ENCODE measurements at regions not wholly inside any gene's neighbourhood (a gene's known extent, or its start where the extent isn't known, plus 50 kb on each side); places are given as distances from the start of the nearest gene placed in this dataset.
"Not testable (repeated sequence)": the region's sequence is repeated elsewhere in the genome, so short reads cannot be mapped to it uniquely, and the experiment has no call there.

DNA sequence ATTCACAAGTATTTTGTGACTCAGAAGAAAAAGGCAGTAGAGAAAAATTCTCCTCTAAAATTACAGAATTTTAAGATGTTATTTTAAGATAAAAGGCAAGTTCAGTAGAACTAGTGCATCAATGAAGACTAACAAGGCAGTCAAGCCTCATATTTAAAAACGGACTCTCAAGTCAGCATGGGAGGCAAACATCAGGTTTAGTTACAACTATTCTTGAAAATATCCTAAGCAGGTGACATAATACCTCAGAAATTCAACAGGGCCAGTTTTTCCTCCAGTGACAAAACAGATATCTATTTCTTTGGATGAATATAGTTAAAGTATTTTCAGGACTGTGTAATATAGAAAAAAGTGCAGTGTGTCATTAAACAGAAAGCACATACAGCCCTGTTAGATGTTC lies 194.0 kb upstream of the NMUR2 start:
- no peak for DNase-seq (ENCODE audit: low spot score in 2 of 2)
- TF ChIP-seq POLR2AphosphoS5 (IDR thresholded peaks at IDR 0.05) (no peak), POLR2A (IDR thresholded peaks at IDR 0.05) (no peak)
- TF ChIP-seq, protein P1, sequence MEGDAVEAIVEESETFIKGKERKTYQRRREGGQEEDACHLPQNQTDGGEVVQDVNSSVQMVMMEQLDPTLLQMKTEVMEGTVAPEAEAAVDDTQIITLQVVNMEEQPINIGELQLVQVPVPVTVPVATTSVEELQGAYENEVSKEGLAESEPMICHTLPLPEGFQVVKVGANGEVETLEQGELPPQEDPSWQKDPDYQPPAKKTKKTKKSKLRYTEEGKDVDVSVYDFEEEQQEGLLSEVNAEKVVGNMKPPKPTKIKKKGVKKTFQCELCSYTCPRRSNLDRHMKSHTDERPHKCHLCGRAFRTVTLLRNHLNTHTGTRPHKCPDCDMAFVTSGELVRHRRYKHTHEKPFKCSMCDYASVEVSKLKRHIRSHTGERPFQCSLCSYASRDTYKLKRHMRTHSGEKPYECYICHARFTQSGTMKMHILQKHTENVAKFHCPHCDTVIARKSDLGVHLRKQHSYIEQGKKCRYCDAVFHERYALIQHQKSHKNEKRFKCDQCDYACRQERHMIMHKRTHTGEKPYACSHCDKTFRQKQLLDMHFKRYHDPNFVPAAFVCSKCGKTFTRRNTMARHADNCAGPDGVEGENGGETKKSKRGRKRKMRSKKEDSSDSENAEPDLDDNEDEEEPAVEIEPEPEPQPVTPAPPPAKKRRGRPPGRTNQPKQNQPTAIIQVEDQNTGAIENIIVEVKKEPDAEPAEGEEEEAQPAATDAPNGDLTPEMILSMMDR (IDR thresholded peaks at IDR 0.05): no peak
- Histone ChIP-seq H3K36me3 (no peaks in the 10 kb centered on the region), H3K27ac (no peak overlapping the region), H3K4me1 (no peaks in the 10 kb centered on the region), H3K27me3 (no peaks in the 10 kb centered on the region), H3K4me3 (no peak overlapping the region), H3K9me3 (no peaks in the 10 kb centered on the region)
- whole genome bisulfite sequencing: 78% methylated on average over 1 of the region's 1 CpG

DNA sequence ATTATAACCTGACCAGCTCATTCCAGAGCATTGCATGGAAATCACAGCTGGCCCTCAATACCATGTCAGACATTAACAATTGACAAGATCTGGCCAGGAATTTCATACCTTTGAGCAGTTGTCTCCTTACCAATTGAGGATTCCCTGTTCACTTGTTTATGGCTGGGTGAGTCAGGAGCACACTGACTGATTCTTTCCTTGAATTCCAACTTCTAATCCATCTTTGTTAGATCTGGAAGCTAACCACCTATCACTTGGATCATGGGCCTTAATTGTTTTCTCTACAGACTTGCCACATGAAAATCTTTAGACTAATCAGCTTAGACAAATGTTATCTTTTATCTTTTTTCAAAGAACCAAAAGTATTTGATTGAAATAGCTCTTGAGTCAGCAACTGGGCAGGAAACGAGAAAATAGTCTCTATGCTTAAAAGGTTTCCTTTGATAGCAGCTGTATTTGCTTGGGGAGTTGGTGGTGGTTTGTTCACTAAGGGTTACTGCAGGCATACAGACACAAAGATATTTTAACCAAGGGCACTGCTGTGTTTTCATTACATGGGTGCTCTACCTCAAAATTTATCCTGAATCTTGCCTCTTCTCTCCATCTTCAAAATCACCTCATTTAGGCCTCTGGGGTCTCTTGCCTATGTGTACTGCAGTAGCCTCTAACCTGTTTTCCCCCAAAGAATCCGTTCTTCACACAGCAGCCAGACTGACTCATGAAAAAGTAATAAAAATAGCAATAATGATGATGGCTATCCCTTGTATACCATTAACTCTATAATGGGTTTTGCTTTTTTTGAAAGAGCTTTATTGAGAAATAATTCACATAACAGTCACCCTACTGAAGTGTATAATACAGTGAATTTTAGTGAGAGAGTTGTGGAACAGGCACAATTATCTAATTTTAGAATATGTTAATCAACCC lies 197.0 kb upstream of the NMUR2 start:
- H3K27me3 ChIP-seq: no peaks in the 10 kb centered on the region
- no peak for DNase-seq (ENCODE audit: low spot score in 2 of 2)
- no peaks in the 10 kb centered on the region for H3K36me3 ChIP-seq
- H3K27ac ChIP-seq: no peak overlapping the region
- no peaks in the 10 kb centered on the region for H3K4me1 ChIP-seq
- H3K4me3 ChIP-seq: no peak overlapping the region
- TF ChIP-seq POLR2AphosphoS5 (IDR thresholded peaks at IDR 0.05) (no peak), POLR2A (IDR thresholded peaks at IDR 0.05) (no peak), EP300 (IDR thresholded peaks at IDR 0.05) (no peak)
- TF ChIP-seq, protein P1 (IDR thresholded peaks at IDR 0.05): no peak
- 52% methylated on average over 2 of the region's 2 CpGs for WGBS
- no peaks in the 10 kb centered on the region for H3K9me3 ChIP-seq

DNA sequence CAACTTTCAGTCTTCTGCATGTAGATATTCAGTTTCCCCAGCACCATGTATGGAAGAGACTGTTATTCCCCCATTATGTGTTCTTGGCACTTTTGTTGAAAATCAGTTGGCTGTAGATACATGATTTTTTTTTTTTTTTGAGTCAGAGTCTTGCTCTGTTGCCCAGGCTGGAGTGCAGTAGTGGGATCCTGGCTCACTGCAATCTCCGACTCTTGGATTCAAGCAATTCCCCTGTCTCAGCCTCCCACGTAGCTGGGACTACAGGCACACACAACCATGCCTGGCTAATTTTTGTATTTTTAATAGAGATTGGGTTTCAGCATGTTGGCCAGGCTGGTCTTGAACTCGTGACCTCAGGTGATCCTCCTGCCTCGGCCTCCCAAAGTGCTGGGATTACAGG lies 201.0 kb upstream of the NMUR2 start:
- H3K9me3 ChIP-seq; H3K36me3 ChIP-seq; H3K4me1 ChIP-seq; H3K27me3 ChIP-seq; DNase-seq (ENCODE audit: low spot score in 2 of 2); H3K4me3 ChIP-seq; H3K27ac ChIP-seq: not testable (repeated sequence)
- WGBS: 79% methylated on average over 4 of the region's 4 CpGs

DNA sequence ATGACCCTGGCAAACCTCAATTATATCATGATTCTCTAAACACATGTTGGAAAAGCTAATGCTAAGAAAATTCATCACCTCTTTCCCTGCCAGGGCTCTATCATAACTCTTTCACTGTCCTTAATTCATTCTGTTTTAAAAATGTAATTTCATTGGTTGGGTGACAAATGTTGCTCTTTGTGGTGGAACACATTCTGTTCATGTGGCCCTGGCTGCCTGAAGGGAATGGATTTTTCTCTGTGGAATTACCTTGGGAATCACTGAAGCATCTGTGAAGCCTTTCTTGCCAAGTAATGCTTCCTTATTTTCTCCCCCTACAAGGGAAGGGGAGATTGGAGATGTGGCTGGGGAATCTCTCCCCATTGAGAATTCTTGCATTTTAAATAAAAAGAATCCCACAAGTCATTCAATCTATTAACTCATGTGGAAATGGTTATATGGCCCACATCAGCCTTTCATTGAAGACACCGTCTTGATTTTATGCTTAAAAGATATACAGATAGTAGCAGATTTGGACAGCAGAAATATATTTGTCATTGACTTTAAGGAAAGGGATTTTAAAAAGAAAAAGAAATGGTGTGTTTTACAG lies 201.8 kb upstream of the NMUR2 start:
- Histone ChIP-seq H3K27ac (no peak overlapping the region), H3K9me3 (no peaks in the 10 kb centered on the region), H3K4me3 (no peak overlapping the region), H3K36me3 (no peaks in the 10 kb centered on the region), H3K27me3 (no peaks in the 10 kb centered on the region), H3K4me1 (no peaks in the 10 kb centered on the region)
- WGBS: 63% methylated on average over 1 of the region's 1 CpG
- no peak for DNase-seq (ENCODE audit: low spot score in 2 of 2)
- TF ChIP-seq EP300 (IDR thresholded peaks at IDR 0.05) (no peak), POLR2A (IDR thresholded peaks at IDR 0.05) (no peak), POLR2AphosphoS5 (IDR thresholded peaks at IDR 0.05) (no peak)
- TF ChIP-seq, protein P1 (IDR thresholded peaks at IDR 0.05): no peak

DNA sequence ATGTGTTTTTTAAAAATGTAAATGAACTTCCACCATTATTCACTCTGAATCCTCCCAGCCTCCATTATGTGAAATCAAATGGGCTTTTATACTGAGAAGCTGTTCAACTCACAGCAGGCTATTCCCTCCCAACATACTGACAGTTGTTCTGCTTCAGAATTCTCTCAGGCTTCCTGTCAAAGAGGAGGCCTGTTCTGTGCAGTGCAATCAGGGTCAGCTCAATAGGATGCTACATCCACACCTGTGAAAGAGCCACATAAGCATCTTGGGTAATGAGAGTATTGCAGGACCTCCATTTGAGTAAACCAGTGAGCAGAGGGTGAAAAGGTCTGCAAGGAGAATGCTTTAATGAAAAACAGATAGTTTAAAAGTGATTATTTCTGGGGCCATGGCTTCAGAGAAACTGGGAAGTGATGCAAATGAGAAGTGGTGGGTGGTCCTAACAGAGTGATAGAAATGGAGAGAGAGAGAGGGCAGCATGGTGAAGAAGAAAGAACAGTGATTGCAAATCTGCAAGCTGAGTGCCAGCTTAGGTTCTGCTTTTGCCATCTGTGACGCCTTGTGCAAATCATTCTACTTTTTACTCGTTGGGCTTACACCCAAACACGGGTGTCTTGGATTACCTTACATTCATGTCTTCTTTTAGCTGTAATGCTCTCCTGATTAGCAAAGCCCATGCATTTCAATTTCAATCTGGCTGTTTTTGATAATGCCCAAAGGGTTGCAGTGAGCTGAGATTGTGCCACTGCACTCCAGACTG lies 202.5 kb upstream of the NMUR2 start:
- Histone ChIP-seq H3K4me3 (no peak overlapping the region), H3K4me1 (no peaks in the 10 kb centered on the region), H3K27ac (no peak overlapping the region), H3K9me3 (no peaks in the 10 kb centered on the region), H3K27me3 (no peaks in the 10 kb centered on the region), H3K36me3 (no peaks in the 10 kb centered on the region)
- DNase-seq (ENCODE audit: low spot score in 2 of 2): no peak
- WGBS: 61% methylated on average over 3 of the region's 3 CpGs
- TF ChIP-seq POLR2AphosphoS5 (IDR thresholded peaks at IDR 0.05): no peak
- TF ChIP-seq, protein P1 (IDR thresholded peaks at IDR 0.05): no peak
- TF ChIP-seq EP300 (IDR thresholded peaks at IDR 0.05): no peak
- TF ChIP-seq POLR2A (IDR thresholded peaks at IDR 0.05): no peak
